ENCODE measurements at regions not wholly inside any gene's neighbourhood (a gene's known extent, or its start where the extent isn't known, plus 50 kb on each side); places are given as distances from the start of the nearest gene placed in this dataset.

DNA sequence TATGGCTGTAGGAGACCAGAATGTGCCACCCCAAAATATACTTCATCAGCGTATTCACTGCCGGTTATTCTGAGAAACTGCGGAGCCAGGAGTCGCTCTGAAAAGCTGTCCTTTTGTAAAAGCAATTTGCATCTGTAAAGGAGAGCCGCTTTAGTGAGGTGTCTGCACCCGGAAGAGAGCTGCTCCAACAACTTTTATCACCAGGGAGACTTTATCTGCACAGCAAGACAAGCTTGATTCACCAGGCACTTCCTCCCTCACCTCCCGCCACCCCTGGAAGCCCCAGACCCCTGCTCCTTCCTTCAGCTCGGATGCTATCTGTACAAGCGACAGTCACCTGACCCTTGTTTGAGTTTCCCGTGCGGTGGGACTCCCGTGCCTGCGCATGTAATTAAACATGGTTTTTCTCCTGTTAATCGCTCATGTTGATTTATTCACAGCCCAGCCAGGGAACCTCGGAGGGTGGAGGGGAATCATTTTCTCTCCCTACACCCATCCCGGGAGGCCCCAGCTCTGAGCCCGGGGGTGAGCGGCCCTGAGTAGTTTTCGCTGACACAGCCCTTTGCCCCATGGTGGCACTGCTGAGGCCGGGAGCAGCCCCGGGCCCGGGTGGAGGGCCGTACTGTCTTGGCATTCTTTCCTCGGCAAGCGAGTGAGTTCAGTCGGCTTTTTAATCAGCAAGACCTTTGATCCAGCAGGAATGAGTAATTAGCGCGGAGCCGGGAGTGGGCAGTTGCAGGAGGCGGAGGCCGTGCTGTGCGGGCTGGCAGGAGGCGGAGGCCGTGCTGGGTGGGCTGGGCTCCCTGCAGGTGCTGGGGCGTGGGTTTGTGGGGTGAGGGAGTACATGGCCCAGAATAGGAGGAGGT, 222.7 kb upstream of the CIBAR2 start (continued):
- TF ChIP-seq TFE3 (CRISPR knock-in tag; IDR thresholded peaks at IDR 0.05) (no peak), PHB2 (IDR thresholded peaks at IDR 0.05; ENCODE audit: partially characterized antibody) (no peak), NFATC3 (CRISPR knock-in tag; IDR thresholded peaks at IDR 0.05) (no peak), YEATS2 (CRISPR knock-in tag; IDR thresholded peaks at IDR 0.05; ENCODE audit: borderline replicate concordance) (no peak), TBX2 (CRISPR knock-in tag; IDR thresholded peaks at IDR 0.05; ENCODE audit: borderline replicate concordance) (peak; percentile 42; the same call in 1 of the 2 replicates), ZNF564 (CRISPR knock-in tag; IDR thresholded peaks at IDR 0.05) (no peak), IRF9 (CRISPR knock-in tag; IDR thresholded peaks at IDR 0.05; ENCODE audit: borderline replicate concordance) (no peak), ZNF468 (CRISPR knock-in tag; IDR thresholded peaks at IDR 0.05) (no peak), ZSCAN12 (CRISPR knock-in tag; IDR thresholded peaks at IDR 0.05) (no peak), GABPB1 (CRISPR knock-in tag; IDR thresholded peaks at IDR 0.05) (no peak; the same call in 1 of the 2 replicates), RORA (CRISPR knock-in tag; IDR thresholded peaks at IDR 0.05) (no peak), NFE2L1 (CRISPR knock-in tag; IDR thresholded peaks at IDR 0.05; ENCODE audit: borderline replicate concordance) (no peak)
- TF ChIP-seq, protein P1, sequence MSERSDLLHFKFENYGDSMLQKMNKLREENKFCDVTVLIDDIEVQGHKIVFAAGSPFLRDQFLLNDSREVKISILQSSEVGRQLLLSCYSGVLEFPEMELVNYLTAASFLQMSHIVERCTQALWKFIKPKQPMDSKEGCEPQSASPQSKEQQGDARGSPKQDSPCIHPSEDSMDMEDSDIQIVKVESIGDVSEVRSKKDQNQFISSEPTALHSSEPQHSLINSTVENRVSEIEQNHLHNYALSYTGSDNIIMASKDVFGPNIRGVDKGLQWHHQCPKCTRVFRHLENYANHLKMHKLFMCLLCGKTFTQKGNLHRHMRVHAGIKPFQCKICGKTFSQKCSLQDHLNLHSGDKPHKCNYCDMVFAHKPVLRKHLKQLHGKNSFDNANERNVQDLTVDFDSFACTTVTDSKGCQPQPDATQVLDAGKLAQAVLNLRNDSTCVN (CRISPR knock-in tag; IDR thresholded peaks at IDR 0.05; ENCODE audit: borderline replicate concordance): no peak
- TF ChIP-seq, protein P2, sequence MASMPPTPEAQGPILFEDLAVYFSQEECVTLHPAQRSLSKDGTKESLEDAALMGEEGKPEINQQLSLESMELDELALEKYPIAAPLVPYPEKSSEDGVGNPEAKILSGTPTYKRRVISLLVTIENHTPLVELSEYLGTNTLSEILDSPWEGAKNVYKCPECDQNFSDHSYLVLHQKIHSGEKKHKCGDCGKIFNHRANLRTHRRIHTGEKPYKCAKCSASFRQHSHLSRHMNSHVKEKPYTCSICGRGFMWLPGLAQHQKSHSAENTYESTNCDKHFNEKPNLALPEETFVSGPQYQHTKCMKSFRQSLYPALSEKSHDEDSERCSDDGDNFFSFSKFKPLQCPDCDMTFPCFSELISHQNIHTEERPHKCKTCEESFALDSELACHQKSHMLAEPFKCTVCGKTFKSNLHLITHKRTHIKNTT (CRISPR knock-in tag; IDR thresholded peaks at IDR 0.05): no peak
- TF ChIP-seq, protein P3, sequence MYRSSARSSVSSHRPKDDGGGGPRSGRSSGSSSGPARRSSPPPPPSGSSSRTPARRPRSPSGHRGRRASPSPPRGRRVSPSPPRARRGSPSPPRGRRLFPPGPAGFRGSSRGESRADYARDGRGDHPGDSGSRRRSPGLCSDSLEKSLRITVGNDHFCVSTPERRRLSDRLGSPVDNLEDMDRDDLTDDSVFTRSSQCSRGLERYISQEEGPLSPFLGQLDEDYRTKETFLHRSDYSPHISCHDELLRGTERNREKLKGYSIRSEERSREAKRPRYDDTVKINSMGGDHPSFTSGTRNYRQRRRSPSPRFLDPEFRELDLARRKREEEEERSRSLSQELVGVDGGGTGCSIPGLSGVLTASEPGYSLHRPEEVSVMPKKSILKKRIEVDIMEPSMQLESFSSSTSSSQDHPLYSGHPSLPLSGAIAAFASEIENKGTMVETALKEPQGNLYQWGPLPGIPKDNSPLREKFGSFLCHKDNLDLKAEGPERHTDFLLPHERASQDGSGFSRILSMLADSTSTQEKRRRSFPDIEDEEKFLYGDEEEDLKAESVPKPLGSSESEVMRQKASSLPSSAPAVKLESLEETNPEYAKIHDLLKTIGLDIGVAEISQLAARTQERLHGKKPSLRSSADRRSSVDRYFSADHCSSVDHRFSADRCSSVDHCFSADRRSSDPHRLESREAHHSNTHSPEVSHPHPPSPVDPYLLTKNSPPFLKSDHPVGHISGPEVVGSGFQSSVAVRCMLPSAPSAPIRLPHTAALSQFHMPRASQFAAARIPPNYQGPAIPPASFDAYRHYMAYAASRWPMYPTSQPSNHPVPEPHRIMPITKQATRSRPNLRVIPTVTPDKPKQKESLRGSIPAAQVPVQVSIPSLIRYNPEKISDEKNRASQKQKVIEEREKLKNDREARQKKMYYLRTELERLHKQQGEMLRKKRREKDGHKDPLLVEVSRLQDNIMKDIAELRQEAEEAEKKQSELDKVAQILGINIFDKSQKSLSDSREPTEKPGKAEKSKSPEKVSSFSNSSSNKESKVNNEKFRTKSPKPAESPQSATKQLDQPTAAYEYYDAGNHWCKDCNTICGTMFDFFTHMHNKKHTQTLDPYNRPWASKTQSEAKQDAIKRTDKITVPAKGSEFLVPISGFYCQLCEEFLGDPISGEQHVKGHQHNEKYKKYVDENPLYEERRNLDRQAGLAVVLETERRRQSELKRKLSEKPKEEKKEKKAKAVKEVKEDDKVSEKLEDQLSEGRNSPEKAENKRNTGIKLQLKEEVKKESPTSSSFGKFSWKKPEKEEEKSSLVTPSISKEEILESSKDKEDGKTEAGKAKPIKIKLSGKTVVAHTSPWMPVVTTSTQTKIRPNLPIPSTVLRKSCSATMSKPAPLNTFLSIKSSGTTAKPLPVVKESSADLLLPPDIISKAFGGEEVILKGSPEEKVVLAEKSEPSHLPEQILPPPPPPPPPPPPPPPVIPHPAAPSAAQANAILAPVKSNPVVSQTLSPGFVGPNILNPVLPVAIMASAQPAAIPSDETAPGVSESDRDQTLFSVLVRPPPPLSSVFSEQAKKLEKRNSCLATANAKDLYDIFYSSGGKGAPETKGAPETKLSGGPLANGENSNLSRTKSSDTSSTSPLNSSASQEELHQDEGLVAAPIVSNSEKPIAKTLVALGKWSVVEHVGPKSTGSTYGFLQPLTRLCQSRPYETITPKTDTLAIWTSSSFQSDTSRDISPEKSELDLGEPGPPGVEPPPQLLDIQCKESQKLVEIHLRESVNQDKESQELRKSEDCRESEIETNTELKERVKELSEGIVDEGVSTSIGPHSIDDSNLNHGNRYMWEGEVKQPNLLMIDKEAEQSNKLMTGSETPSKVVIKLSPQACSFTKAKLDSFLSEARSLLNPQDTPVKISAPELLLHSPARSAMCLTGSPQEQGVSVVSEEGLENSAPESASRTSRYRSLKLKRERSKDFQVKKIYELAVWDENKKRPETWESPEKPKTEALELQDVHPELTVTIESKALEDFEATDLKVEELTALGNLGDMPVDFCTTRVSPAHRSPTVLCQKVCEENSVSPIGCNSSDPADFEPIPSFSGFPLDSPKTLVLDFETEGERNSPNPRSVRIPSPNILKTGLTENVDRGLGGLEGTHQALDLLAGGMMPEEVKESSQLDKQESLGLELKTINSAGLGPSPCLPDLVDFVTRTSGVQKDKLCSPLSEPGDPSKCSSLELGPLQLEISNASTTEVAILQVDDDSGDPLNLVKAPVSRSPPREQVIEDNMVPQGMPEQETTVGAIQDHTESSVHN (CRISPR knock-in tag; IDR thresholded peaks at IDR 0.05): no peak
